HL-60 (cell line): ENCODE measurements at regions not wholly inside any gene's neighbourhood (a gene's known extent, or its start where the extent isn't known, plus 50 kb on each side); places are given as distances from the start of the nearest gene placed in this dataset.

Experiments used
- DNase-seq, 2 experiments: peaks; one replicate each; pipeline ENCODE4 v3.0.0-alpha.2; 2010 to 2020; ENCODE audit warnings: low read depth in 1 of 2, low spot score in 1 of 2
- H3K27ac ChIP-seq: fragments of 250-450 bp; sonication (Bioruptor Pico); replicated peaks from 2 replicates; pipeline ENCODE4 v1.5.1; 2020; ENCODE audit warnings: mild to moderate bottlenecking, moderate library complexity
- H3K27me3 ChIP-seq: fragments of 250-450 bp; sonication (Bioruptor Pico); 2 replicates; pipeline ENCODE4 v1.5.1; 2021; ENCODE audit warnings: mild to moderate bottlenecking, moderate library complexity; ENCODE audit not compliant: insufficient read depth, poor library complexity, severe bottlenecking
- H3K4me3 ChIP-seq: replicated peaks from 2 replicates; pipeline ENCODE4 v1.5.1; 2011; ENCODE audit warnings: mild to moderate bottlenecking, control low read depth, low read length; ENCODE audit not compliant: insufficient read depth
- CTCF ChIP-seq: IDR thresholded peaks from one replicate; pipeline ENCODE4 v1.5.1; 2011; ENCODE audit warnings: low read length, control low read depth, inconsistent platforms; ENCODE audit not compliant: insufficient read depth
- GABPA ChIP-seq: IDR thresholded peaks from 2 replicates; pipeline ENCODE4 v1.6.1; 2012; ENCODE audit warnings: low read depth
- POLR2AphosphoS5 ChIP-seq: IDR thresholded peaks from 2 replicates; pipeline ENCODE4 v1.6.1; 2012; ENCODE audit warnings: low read depth
- REST ChIP-seq: IDR thresholded peaks from 2 replicates; pipeline ENCODE4 v1.6.1; 2012; ENCODE audit warnings: low read depth; ENCODE audit not compliant: insufficient replicate concordance
- SPI1 ChIP-seq: IDR thresholded peaks from 2 replicates; pipeline ENCODE4 v1.6.1; 2012; ENCODE audit warnings: low read depth, mild to moderate bottlenecking, borderline replicate concordance

GRCh38 chr10:88070080-88070880, 206.9 kb downstream of the PTEN start:
- Histone ChIP-seq H3K27ac (no peak overlapping the region), H3K4me3 (no peak overlapping the region)
- peak in 1 of 2 experiments; percentile 68 for DNase-seq

GRCh38 chr10:88071879-88072278, 208.5 kb downstream of the PTEN start:
- Histone ChIP-seq H3K27me3 (no peaks in the 10 kb centered on the region), H3K4me3 (no peak overlapping the region), H3K27ac (peak overlapping the region; percentile 21; the same call in 1 of the 2 replicates)
- DNase-seq: peak in 1 of 2 experiments; percentile 30
- TF ChIP-seq SPI1 (no peak), CTCF (no peak), REST (no peak), POLR2AphosphoS5 (no peak), GABPA (no peak)

More at GRCh38 chr10:88070080-88070880, 206.9 kb downstream of the PTEN start:
- TF ChIP-seq GABPA: no peak
- TF ChIP-seq SPI1: no peak
- H3K27me3 ChIP-seq: no peaks in the 10 kb centered on the region

- no peak for DNase-seq
- no peak overlapping the region for H3K27ac ChIP-seq
- H3K4me3 ChIP-seq: no peak overlapping the region
- no peaks in the 10 kb centered on the region for H3K27me3 ChIP-seq
- TF ChIP-seq GABPA (no peak), SPI1 (no peak), POLR2AphosphoS5 (no peak), REST (no peak), CTCF (no peak)
These were observed 210.3 kb downstream of the PTEN start for GRCh38 chr10:88073682-88074081.

- no peak for TF ChIP-seq POLR2AphosphoS5
- no peak for TF ChIP-seq GABPA
- TF ChIP-seq REST: no peak
- TF ChIP-seq SPI1: no peak
- no peak for TF ChIP-seq CTCF
- DNase-seq: no peak
- Histone ChIP-seq H3K27me3 (no peaks in the 10 kb centered on the region), H3K4me3 (no peak overlapping the region), H3K27ac (no peak overlapping the region)
These were observed 211.5 kb downstream of the PTEN start for GRCh38 chr10:88074971-88075370.
